Ovary (tissue), 3 donors: ENCODE measurements at regions not wholly inside any gene's neighbourhood (a gene's known extent, or its start where the extent isn't known, plus 50 kb on each side); places are given as distances from the start of the nearest gene placed in this dataset.

ENCODE experiments used
- EP300 ChIP-seq: sonication (generic); formaldehyde crosslinking; IDR thresholded peaks from one replicate; pipeline ENCODE4 v1.6.1; 2017; ENCODE audit warnings: antibody characterized with exemption
- POLR2A ChIP-seq: fragments of 450-650 bp; IDR thresholded peaks from one replicate; pipeline ENCODE4 v1.6.1; 2017; ENCODE audit warnings: antibody characterized with exemption, mild to moderate bottlenecking, moderate library complexity
- TF ChIP-seq, protein P1 (sequence below), 3 donors: fragments of 450-650 bp in 2 of 3; fragments of 200-600 bp in 1 of 3; IDR thresholded peaks; one replicate each; pipeline versions ENCODE4 v1.5.1 to v1.8.0; 2016 to 2022; ENCODE audit warnings: antibody characterized with exemption in 3 of 3, mild to moderate bottlenecking in 1 of 3
- donor health status: DM: no; HTN: no; CAD: no.

DNA sequence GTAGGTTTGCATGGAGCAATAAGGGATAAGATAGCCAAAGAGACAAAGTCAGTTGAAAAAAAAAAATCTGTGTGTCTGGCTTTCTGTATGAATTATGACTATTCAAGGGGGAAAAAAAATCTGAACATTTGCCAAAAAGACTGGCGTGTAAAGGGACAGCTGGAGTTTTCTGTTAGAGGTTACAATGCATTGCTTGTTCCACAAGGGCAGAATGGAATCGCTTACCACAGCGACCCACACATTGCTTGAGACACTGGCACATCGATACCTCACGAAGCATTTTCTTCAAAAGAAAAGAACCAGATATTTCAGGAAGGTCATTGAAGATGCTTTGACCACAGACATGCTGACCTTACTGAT is 327.8 kb downstream of the TMEM167A start:
- TF ChIP-seq, protein P1, sequence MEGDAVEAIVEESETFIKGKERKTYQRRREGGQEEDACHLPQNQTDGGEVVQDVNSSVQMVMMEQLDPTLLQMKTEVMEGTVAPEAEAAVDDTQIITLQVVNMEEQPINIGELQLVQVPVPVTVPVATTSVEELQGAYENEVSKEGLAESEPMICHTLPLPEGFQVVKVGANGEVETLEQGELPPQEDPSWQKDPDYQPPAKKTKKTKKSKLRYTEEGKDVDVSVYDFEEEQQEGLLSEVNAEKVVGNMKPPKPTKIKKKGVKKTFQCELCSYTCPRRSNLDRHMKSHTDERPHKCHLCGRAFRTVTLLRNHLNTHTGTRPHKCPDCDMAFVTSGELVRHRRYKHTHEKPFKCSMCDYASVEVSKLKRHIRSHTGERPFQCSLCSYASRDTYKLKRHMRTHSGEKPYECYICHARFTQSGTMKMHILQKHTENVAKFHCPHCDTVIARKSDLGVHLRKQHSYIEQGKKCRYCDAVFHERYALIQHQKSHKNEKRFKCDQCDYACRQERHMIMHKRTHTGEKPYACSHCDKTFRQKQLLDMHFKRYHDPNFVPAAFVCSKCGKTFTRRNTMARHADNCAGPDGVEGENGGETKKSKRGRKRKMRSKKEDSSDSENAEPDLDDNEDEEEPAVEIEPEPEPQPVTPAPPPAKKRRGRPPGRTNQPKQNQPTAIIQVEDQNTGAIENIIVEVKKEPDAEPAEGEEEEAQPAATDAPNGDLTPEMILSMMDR (IDR thresholded peaks at IDR 0.05): no peak
- TF ChIP-seq POLR2A (no peak), EP300 (no peak)
